Tibial artery (tissue), 4 donors: ENCODE measurements at regions not wholly inside any gene's neighbourhood (a gene's known extent, or its start where the extent isn't known, plus 50 kb on each side); places are given as distances from the start of the nearest gene placed in this dataset.
"Not testable (repeated sequence)": the region's sequence is repeated elsewhere in the genome, so short reads cannot be mapped to it uniquely, and the experiment has no call there.

ENCODE experiments used
- DNase-seq, 2 donors: peaks; one replicate each; pipeline ENCODE4 v3.0.0-alpha.2; 2019
- H3K27ac ChIP-seq, 2 donors: fragments of 200-600 bp; sonication (generic) in 1 of 2; 1 replicate in 1 of 2; 2 replicates in 1 of 2; pipeline ENCODE4 v1.5.1; 2018 to 2019; ENCODE audit warnings: mild to moderate bottlenecking in 1 of 2
- H3K27me3 ChIP-seq, 2 donors: fragments of 200-600 bp; sonication (generic) in 1 of 2; one replicate each; pipeline versions ENCODE4 v1.5.1 to v1.6.0; 2016 to 2019
- H3K36me3 ChIP-seq, 3 donors: fragments of 200-600 bp; sonication (generic) in 2 of 3; one replicate each; pipeline ENCODE4 v1.5.1; 2016 to 2019; ENCODE audit warnings: mild to moderate bottlenecking in 2 of 3
- H3K4me1 ChIP-seq, 4 donors: fragments of 200-600 bp; sonication (generic) in 2 of 4; 1 replicate in 3 of 4; 2 replicates in 1 of 4; pipeline ENCODE4 v1.5.1; 2016 to 2019
- H3K4me3 ChIP-seq, 2 donors: fragments of 200-600 bp; sonication (generic) in 1 of 2; 1 replicate in 1 of 2; 2 replicates in 1 of 2; pipeline ENCODE4 v1.5.1; 2018 to 2019; ENCODE audit warnings: mild to moderate bottlenecking in 2 of 2
- H3K9me3 ChIP-seq, 3 donors: fragments of 200-600 bp; sonication (generic) in 1 of 3; one replicate each; pipeline ENCODE4 v1.5.1; 2016 to 2019
- intact Hi-C: fragments of 100-400 bp; cut with DNase I; formaldehyde crosslinking; loops from one replicate; pipeline ENCODE4 v1.15.0; 2023; ENCODE audit warnings: low total_unique reads
- TF ChIP-seq, protein P1 (sequence below), 2 experiments: fragments of 200-600 bp in 1 of 2; fragments of 450-650 bp in 1 of 2; IDR thresholded peaks; one replicate each; pipeline ENCODE4 v1.5.1; 2017 to 2019; ENCODE audit warnings: antibody characterized with exemption in 2 of 2, mild to moderate bottlenecking in 1 of 2, moderate library complexity in 1 of 2

- intact Hi-C loops = no loop called here
- no peak overlapping the region for H3K27ac ChIP-seq
- DNase-seq = no peak
These were observed 54.8 kb upstream of the HMGB1 start for GRCh38 chr13:30520571-30520970.

GRCh38 chr13:30523211-30523610 lies 57.5 kb upstream of the HMGB1 start:
- peaks cover 0 to 4% (median 0%) of the 10 kb centered on the region in 4 donors for H3K4me1 ChIP-seq
- H3K27me3 ChIP-seq = no peaks in the 10 kb centered on the region
- TF ChIP-seq, protein P1, sequence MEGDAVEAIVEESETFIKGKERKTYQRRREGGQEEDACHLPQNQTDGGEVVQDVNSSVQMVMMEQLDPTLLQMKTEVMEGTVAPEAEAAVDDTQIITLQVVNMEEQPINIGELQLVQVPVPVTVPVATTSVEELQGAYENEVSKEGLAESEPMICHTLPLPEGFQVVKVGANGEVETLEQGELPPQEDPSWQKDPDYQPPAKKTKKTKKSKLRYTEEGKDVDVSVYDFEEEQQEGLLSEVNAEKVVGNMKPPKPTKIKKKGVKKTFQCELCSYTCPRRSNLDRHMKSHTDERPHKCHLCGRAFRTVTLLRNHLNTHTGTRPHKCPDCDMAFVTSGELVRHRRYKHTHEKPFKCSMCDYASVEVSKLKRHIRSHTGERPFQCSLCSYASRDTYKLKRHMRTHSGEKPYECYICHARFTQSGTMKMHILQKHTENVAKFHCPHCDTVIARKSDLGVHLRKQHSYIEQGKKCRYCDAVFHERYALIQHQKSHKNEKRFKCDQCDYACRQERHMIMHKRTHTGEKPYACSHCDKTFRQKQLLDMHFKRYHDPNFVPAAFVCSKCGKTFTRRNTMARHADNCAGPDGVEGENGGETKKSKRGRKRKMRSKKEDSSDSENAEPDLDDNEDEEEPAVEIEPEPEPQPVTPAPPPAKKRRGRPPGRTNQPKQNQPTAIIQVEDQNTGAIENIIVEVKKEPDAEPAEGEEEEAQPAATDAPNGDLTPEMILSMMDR (IDR thresholded peaks at IDR 0.05) = no peak
- DNase-seq = no peak
- H3K4me3 ChIP-seq = no peak overlapping the region
- intact Hi-C loops = no loop called here
- H3K36me3 ChIP-seq = no peaks in the 10 kb centered on the region
- no peaks in the 10 kb centered on the region for H3K9me3 ChIP-seq
- H3K27ac ChIP-seq = no peak overlapping the region

More at GRCh38 chr13:30520571-30520970, 54.8 kb upstream of the HMGB1 start:
- TF ChIP-seq, protein P1 (IDR thresholded peaks at IDR 0.05) = no peak
- no peaks in the 10 kb centered on the region for H3K9me3 ChIP-seq
- H3K27me3 ChIP-seq = no peaks in the 10 kb centered on the region
- no peak overlapping the region for H3K4me3 ChIP-seq
- H3K4me1 ChIP-seq = no peaks in the 10 kb centered on the region
- no peaks in the 10 kb centered on the region for H3K36me3 ChIP-seq

- H3K4me1 ChIP-seq, DNase-seq, H3K4me3 ChIP-seq, H3K9me3 ChIP-seq, H3K27me3 ChIP-seq, H3K36me3 ChIP-seq, H3K27ac ChIP-seq, intact Hi-C loops: not testable (repeated sequence)
These were observed 58.1 kb upstream of the HMGB1 start for GRCh38 chr13:30523817-30524216.

- intact Hi-C loops, DNase-seq, H3K4me1 ChIP-seq: not testable (repeated sequence)
These were observed 59.5 kb upstream of the HMGB1 start for GRCh38 chr13:30525212-30525611.

DNA sequence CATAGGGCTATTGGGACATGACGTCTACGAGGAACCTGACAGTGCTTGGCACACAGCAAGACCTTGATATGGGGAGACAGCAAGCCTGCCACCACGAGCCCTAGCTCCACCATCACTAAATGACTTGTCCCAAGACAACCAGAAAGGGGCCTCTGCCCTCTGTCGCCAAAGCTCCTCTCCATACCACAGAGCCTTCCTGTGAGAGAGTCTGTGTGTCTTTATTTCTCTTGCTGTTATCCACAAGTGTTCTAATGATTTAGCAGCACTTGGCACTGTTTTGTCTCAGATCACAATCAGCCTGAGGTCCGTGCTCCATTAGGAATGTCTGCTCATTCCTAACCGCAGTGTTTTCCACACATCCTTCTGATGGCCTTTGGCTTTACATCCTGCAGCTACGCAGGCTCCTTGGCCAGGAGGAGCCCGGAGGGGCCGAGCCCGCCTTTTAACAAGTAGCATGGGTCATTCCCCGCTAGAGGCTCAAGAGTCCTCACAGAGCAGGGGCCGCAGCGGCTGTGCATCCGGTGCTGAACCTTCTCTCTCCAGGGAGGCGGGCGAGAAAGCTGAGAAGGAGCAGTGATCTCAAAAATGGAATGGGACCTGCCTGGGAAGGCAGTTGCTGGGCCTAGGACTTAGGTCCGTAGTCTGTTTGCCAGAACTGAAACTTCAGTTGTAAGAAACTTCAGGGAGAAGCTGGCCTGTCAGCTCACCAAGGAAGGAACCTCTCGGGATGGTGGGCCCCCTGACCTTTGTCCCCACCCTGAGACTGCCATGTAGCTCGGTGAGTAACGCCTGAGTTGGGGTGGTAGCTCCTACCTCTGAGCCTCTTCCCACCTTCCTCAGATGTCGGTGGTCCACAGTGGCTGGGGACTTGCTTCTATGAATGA lies 61.1 kb upstream of the HMGB1 start:
- peaks cover 0 to 4% (median 0%) of the 10 kb centered on the region in 4 donors for H3K4me1 ChIP-seq
- TF ChIP-seq, protein P1 (IDR thresholded peaks at IDR 0.05) = no peak
- DNase-seq = no peak
- H3K27me3 ChIP-seq = no peaks in the 10 kb centered on the region
- H3K4me3 ChIP-seq = no peak overlapping the region
- no peak overlapping the region for H3K27ac ChIP-seq
- intact Hi-C loops = no loop called here
- no peaks in the 10 kb centered on the region for H3K36me3 ChIP-seq
- H3K9me3 ChIP-seq = no peaks in the 10 kb centered on the region

More at GRCh38 chr13:30525212-30525611, 59.5 kb upstream of the HMGB1 start:
- H3K27me3 ChIP-seq, H3K9me3 ChIP-seq, H3K27ac ChIP-seq, H3K4me3 ChIP-seq, H3K36me3 ChIP-seq: not testable (repeated sequence)

DNA sequence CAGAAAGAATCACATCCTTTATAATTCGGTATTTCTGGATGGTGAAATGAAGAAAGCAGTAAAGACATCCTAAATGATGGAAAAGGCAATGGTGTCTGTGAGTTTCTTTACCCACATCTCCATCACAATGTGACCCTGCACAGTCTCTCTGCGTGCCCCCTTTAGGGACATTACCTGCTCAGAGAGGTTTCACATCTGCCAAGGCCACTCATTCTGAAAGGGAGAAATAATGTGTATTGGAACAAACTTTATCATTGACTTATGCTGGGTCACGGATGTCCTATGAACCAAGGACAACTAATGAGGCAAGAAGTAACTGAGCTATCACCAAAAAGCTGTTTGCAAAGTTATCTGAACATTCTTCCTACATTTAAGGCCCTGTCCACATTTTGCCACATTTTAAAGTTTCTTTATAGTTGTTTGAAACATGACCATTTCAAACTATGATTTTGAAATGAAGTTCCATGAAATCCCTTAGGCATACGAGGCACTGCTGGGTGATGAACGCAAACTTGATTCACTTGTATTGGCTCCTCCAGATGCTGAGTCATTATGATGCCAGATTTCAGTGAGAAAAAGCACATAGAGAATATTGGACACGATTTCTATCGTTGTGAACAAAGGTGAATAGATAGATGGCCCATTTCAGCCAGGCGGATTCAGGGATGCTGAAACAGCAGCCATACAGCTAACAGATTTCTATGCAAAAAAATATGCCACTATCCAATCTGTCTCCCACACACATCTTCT lies 63.5 kb upstream of the HMGB1 start:
- Histone ChIP-seq H3K4me3 (no peak overlapping the region), H3K9me3 (no peaks in the 10 kb centered on the region), H3K36me3 (no peaks in the 10 kb centered on the region), H3K27ac (no peak overlapping the region), H3K4me1 (peaks cover 0 to 4% (median 0%) of the 10 kb centered on the region in 4 donors), H3K27me3 (no peaks in the 10 kb centered on the region)
- TF ChIP-seq, protein P1 (IDR thresholded peaks at IDR 0.05) = no peak
- no peak for DNase-seq
- intact Hi-C loops = no loop called here
